Osteocyte (in vitro differentiated cells): ENCODE measurements at regions not wholly inside any gene's neighbourhood (a gene's known extent, or its start where the extent isn't known, plus 50 kb on each side); places are given as distances from the start of the nearest gene placed in this dataset.

Experiments used
- DNase-seq: peaks from one replicate; pipeline ENCODE4 v3.0.0; 2021; ENCODE audit warnings: mixed read lengths; ENCODE audit not compliant: unreplicated experiment; ENCODE audit errors: extremely low spot score
- H3K27ac Mint-ChIP-seq: one replicate; pipeline ENCODE4 v1.8.0; 2021; ENCODE audit warnings: mild to moderate bottlenecking, mixed read lengths; ENCODE audit not compliant: unreplicated experiment
- H3K27me3 Mint-ChIP-seq: one replicate; pipeline ENCODE4 v1.8.0; 2021; ENCODE audit warnings: mixed read lengths; ENCODE audit not compliant: unreplicated experiment
- H3K36me3 Mint-ChIP-seq: one replicate; pipeline ENCODE4 v1.8.0; 2021; ENCODE audit warnings: mixed read lengths; ENCODE audit not compliant: unreplicated experiment
- H3K4me1 Mint-ChIP-seq: one replicate; pipeline ENCODE4 v1.8.0; 2021; ENCODE audit warnings: mixed read lengths; ENCODE audit not compliant: unreplicated experiment
- H3K4me3 Mint-ChIP-seq: one replicate; pipeline ENCODE4 v1.8.0; 2021; ENCODE audit warnings: mild to moderate bottlenecking, moderate library complexity, mixed read lengths; ENCODE audit not compliant: unreplicated experiment
- H3K9me3 Mint-ChIP-seq: one replicate; pipeline ENCODE4 v1.8.0; 2021; ENCODE audit warnings: mixed read lengths; ENCODE audit not compliant: unreplicated experiment
- TF ChIP-seq, protein P1 (sequence below): fragments of 200-600 bp; sonication (generic); IDR thresholded peaks from 2 replicates; pipeline ENCODE4 v1.5.0; 2021; ENCODE audit warnings: antibody characterized with exemption, mild to moderate bottlenecking, moderate library complexity

GRCh38 chr5:15421921-15422412 lies 78.0 kb upstream of the FBXL7 start:
- Mint-ChIP-seq H3K27ac (no peak overlapping the region), H3K36me3 (no peaks in the 10 kb centered on the region), H3K27me3 (peaks cover 51% of the 10 kb centered on the region), H3K9me3 (no peaks in the 10 kb centered on the region), H3K4me1 (peaks cover 12% of the 10 kb centered on the region), H3K4me3 (no peak overlapping the region)
- TF ChIP-seq, protein P1, sequence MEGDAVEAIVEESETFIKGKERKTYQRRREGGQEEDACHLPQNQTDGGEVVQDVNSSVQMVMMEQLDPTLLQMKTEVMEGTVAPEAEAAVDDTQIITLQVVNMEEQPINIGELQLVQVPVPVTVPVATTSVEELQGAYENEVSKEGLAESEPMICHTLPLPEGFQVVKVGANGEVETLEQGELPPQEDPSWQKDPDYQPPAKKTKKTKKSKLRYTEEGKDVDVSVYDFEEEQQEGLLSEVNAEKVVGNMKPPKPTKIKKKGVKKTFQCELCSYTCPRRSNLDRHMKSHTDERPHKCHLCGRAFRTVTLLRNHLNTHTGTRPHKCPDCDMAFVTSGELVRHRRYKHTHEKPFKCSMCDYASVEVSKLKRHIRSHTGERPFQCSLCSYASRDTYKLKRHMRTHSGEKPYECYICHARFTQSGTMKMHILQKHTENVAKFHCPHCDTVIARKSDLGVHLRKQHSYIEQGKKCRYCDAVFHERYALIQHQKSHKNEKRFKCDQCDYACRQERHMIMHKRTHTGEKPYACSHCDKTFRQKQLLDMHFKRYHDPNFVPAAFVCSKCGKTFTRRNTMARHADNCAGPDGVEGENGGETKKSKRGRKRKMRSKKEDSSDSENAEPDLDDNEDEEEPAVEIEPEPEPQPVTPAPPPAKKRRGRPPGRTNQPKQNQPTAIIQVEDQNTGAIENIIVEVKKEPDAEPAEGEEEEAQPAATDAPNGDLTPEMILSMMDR = no peak
- DNase-seq = no peak

- peaks cover 11% of the 10 kb centered on the region for H3K4me1 Mint-ChIP-seq
- H3K36me3 Mint-ChIP-seq = no peaks in the 10 kb centered on the region
- DNase-seq = no peak
- no peak overlapping the region for H3K27ac Mint-ChIP-seq
- peaks cover 51% of the 10 kb centered on the region for H3K27me3 Mint-ChIP-seq
- no peak overlapping the region for H3K4me3 Mint-ChIP-seq
- TF ChIP-seq, protein P1 = no peak
- no peaks in the 10 kb centered on the region for H3K9me3 Mint-ChIP-seq
These were observed 78.6 kb upstream of the FBXL7 start for GRCh38 chr5:15421381-15421780.

- H3K27me3 Mint-ChIP-seq = peaks cover 49% of the 10 kb centered on the region
- peaks cover 1% of the 10 kb centered on the region for H3K4me1 Mint-ChIP-seq
- H3K9me3 Mint-ChIP-seq = no peaks in the 10 kb centered on the region
- no peak overlapping the region for H3K4me3 Mint-ChIP-seq
- TF ChIP-seq, protein P1 = no peak
- H3K27ac Mint-ChIP-seq = no peak overlapping the region
- no peaks in the 10 kb centered on the region for H3K36me3 Mint-ChIP-seq
- DNase-seq = no peak
These were observed 79.8 kb upstream of the FBXL7 start for GRCh38 chr5:15420201-15420600.

DNA sequence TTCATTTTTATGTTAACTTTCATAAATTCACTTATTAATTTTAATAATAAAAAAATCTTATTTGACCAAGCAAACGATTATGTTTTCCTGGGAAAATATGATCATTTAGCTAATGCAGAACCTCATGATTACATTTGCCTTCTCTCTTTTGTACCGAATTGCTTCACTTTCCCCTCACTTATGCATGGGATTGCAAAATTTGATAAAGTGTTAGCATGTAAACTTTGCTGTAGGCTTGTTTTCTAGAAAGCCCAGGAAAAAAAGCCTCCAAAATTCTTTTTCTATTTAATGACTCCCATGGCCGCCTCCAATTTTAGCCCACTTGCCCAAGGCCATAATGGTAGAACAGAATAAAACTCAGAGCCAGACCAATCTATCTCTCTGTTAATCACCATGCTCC lies 82.8 kb upstream of the FBXL7 start:
- Mint-ChIP-seq H3K4me1 (peaks cover 1% of the 10 kb centered on the region), H3K27me3 (peaks cover 48% of the 10 kb centered on the region), H3K27ac (no peak overlapping the region), H3K4me3 (no peak overlapping the region), H3K36me3 (no peaks in the 10 kb centered on the region), H3K9me3 (peaks cover 7% of the 10 kb centered on the region)
- no peak for DNase-seq
- TF ChIP-seq, protein P1 = no peak

DNA sequence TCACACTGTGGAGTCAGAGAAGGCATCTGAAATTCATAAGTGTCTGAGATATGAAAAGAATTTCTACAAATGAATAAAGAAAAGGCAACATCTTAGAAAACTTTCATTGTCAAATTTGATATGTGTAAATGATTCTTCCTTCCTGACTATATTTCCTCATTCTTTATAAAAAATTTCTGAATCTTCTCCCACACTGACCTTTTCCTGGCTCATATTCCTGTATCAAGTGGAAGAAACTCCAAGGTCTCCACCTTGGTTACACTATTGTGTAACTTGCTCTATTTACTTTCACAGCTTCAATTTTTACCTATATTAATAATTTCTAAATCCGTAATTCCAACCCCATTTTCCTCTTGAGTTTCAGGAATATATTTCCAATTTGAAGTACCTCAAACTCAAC lies 93.5 kb upstream of the FBXL7 start:
- peaks cover 10% of the 10 kb centered on the region for H3K9me3 Mint-ChIP-seq

More for the DNA sequence above, 93.5 kb upstream of the FBXL7 start:
- Mint-ChIP-seq H3K27me3 (peaks cover 16% of the 10 kb centered on the region), H3K27ac (no peak overlapping the region), H3K4me1 (no peaks in the 10 kb centered on the region), H3K4me3 (no peak overlapping the region), H3K36me3 (no peaks in the 10 kb centered on the region)
- no peak for DNase-seq
- TF ChIP-seq, protein P1 = no peak
